Fibroblast of lung (primary cell): ENCODE measurements at regions not wholly inside any gene's neighbourhood (a gene's known extent, or its start where the extent isn't known, plus 50 kb on each side); places are given as distances from the start of the nearest gene placed in this dataset.

Source experiments
- EZH2 ChIP-seq: IDR thresholded peaks from 2 replicates; pipeline ENCODE4 v1.5.1; 2012; ENCODE audit warnings: low read length, control low read depth, mild to moderate bottlenecking; ENCODE audit errors: missing control alignments
- TF ChIP-seq, protein P1 (sequence below), 2 donors: IDR thresholded peaks in 1 of 2; conservative IDR thresholded peaks in 1 of 2; 1 replicate in 1 of 2; 2 replicates in 1 of 2; pipeline ENCODE4 v1.5.1; 2011 to 2012; ENCODE audit warnings: low read length in 2 of 2, control low read depth in 1 of 2, inconsistent platforms in 1 of 2, low read depth in 1 of 2, mild to moderate bottlenecking in 1 of 2

- TF ChIP-seq, protein P1, sequence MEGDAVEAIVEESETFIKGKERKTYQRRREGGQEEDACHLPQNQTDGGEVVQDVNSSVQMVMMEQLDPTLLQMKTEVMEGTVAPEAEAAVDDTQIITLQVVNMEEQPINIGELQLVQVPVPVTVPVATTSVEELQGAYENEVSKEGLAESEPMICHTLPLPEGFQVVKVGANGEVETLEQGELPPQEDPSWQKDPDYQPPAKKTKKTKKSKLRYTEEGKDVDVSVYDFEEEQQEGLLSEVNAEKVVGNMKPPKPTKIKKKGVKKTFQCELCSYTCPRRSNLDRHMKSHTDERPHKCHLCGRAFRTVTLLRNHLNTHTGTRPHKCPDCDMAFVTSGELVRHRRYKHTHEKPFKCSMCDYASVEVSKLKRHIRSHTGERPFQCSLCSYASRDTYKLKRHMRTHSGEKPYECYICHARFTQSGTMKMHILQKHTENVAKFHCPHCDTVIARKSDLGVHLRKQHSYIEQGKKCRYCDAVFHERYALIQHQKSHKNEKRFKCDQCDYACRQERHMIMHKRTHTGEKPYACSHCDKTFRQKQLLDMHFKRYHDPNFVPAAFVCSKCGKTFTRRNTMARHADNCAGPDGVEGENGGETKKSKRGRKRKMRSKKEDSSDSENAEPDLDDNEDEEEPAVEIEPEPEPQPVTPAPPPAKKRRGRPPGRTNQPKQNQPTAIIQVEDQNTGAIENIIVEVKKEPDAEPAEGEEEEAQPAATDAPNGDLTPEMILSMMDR (conservative IDR thresholded peaks at IDR 0.05 in 1 of 2, IDR thresholded peaks at IDR 0.05 in 1 of 2; ENCODE audit: low read depth in 1 of 2, low read length in 2 of 2) = no peak
- TF ChIP-seq EZH2 = no peak
Observed at GRCh38 chr2:120992791-120993555, 257.3 kb downstream of the GLI2 start.
